Smooth muscle cell (in vitro differentiated cells): ENCODE measurements at regions not wholly inside any gene's neighbourhood (a gene's known extent, or its start where the extent isn't known, plus 50 kb on each side); places are given as distances from the start of the nearest gene placed in this dataset.

ENCODE experiments used
- DNase-seq: peaks from one replicate; lab custom pipeline; 2025; ENCODE audit not compliant: unreplicated experiment; lab: John Stamatoyannopoulos, UW
- H2AFZ ChIP-seq: fragments of 200-600 bp; sonication (generic); 2 replicates; pipeline ENCODE4 v1.6.0; 2016; ENCODE audit warnings: antibody characterized with exemption, low read depth, mild to moderate bottlenecking
- H3F3A ChIP-seq: fragments of 200-600 bp; sonication (generic); 2 replicates; pipeline ENCODE4 v1.6.0; 2017; ENCODE audit warnings: antibody characterized with exemption, low read depth
- H3K27ac ChIP-seq: fragments of 200-600 bp; sonication (generic); 2 replicates; pipeline ENCODE4 v1.5.1; 2016; ENCODE audit warnings: low read depth, mild to moderate bottlenecking
- H3K27me3 ChIP-seq: fragments of 200-600 bp; sonication (generic); 2 replicates; pipeline ENCODE4 v1.6.1; 2016; ENCODE audit warnings: low read depth, mild to moderate bottlenecking
- H3K36me3 ChIP-seq: fragments of 200-600 bp; sonication (generic); 2 replicates; pipeline ENCODE4 v1.5.1; 2016; ENCODE audit warnings: low read depth
- H3K4me1 ChIP-seq: fragments of 200-600 bp; sonication (generic); 2 replicates; pipeline ENCODE4 v1.5.1; 2016; ENCODE audit warnings: low read depth
- H3K4me2 ChIP-seq: fragments of 200-600 bp; sonication (generic); 2 replicates; pipeline ENCODE4 v1.6.0; 2016; ENCODE audit warnings: mild to moderate bottlenecking
- H3K4me3 ChIP-seq: fragments of 200-600 bp; sonication (generic); 2 replicates; pipeline ENCODE4 v1.5.1; 2016; ENCODE audit warnings: mild to moderate bottlenecking
- H3K79me2 ChIP-seq: fragments of 200-600 bp; sonication (generic); 2 replicates; pipeline ENCODE4 v1.6.0; 2016; ENCODE audit warnings: low read depth, mild to moderate bottlenecking
- H3K9ac ChIP-seq: fragments of 200-600 bp; sonication (generic); 2 replicates; pipeline ENCODE4 v1.6.0; 2016; ENCODE audit warnings: low read depth
- H3K9me3 ChIP-seq: fragments of 200-600 bp; sonication (generic); replicated peaks from 2 replicates; pipeline ENCODE4 v1.5.1; 2016; ENCODE audit warnings: low read depth
- H4K20me1 ChIP-seq: fragments of 200-600 bp; sonication (generic); 2 replicates; pipeline ENCODE4 v1.6.0; 2016; ENCODE audit warnings: low read depth
- WGBS: methylation state at CpG from one replicate; pipeline ENCODE4 v1.1.7; 2016; ENCODE audit warnings: low lambda C conversion rate; 5-methylcytosine and 5-hydroxymethylcytosine counted together
- TF ChIP-seq, protein P1 (sequence below): fragments of 200-600 bp; sonication (generic); IDR thresholded peaks from 2 replicates; pipeline ENCODE4 v1.5.1; 2017; ENCODE audit warnings: borderline replicate concordance, mild to moderate bottlenecking, antibody characterized with exemption; ENCODE audit not compliant: insufficient read depth, poor library complexity, severe bottlenecking

DNA sequence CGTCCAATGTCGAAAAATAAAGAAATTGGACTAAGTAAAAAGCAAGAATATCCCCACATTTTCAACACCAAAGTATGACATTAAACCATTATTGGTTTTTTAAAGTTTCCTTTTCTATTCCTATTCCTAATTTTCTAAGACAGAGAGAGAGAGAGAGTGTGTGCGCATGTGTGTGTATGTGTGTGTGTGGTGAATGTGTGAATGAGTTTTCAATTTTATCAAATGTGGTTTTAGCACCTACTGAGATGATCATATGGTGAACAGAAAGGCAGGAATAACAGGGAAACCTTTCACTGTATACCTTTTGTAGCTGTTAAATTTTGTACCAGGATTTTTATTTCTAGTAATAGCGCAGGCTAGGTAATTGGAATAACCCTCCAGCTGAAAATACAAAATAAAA lies 80.4 kb upstream of the RAP1B start:
- 95% methylated on average over 4 of the region's 4 CpGs for WGBS
- no peak for DNase-seq
- Histone ChIP-seq H2AFZ (no peak overlapping the region), H3K9ac (no peak overlapping the region), H3F3A (no peaks in the 10 kb centered on the region), H3K27me3 (no peaks in the 10 kb centered on the region), H4K20me1 (no peaks in the 10 kb centered on the region), H3K4me2 (no peak overlapping the region), H3K9me3 (no peaks in the 10 kb centered on the region), H3K79me2 (no peaks in the 10 kb centered on the region), H3K4me3 (no peak overlapping the region), H3K27ac (peak overlapping the region; percentile 32), H3K36me3 (no peaks in the 10 kb centered on the region), H3K4me1 (no peaks in the 10 kb centered on the region)
- TF ChIP-seq, protein P1, sequence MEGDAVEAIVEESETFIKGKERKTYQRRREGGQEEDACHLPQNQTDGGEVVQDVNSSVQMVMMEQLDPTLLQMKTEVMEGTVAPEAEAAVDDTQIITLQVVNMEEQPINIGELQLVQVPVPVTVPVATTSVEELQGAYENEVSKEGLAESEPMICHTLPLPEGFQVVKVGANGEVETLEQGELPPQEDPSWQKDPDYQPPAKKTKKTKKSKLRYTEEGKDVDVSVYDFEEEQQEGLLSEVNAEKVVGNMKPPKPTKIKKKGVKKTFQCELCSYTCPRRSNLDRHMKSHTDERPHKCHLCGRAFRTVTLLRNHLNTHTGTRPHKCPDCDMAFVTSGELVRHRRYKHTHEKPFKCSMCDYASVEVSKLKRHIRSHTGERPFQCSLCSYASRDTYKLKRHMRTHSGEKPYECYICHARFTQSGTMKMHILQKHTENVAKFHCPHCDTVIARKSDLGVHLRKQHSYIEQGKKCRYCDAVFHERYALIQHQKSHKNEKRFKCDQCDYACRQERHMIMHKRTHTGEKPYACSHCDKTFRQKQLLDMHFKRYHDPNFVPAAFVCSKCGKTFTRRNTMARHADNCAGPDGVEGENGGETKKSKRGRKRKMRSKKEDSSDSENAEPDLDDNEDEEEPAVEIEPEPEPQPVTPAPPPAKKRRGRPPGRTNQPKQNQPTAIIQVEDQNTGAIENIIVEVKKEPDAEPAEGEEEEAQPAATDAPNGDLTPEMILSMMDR, result no peak

DNA sequence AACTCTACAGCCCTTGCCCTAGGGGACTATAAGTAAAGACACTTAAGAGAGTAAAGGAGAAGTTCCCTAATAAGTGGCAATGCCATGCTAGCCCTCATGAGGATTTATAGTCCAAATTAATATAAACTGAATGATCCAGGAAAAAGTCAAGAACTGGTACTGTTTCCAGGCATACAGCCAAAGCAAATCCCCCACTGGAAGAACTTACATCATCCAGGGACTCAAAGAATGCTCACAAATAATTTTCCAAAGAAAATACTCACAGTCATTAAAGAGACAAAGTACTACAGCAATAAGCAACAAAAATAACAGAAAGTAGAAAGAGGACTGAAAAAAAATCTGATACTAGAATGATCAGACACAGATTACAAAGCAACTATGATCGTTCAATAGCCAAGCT lies 79.7 kb upstream of the RAP1B start:
- no peaks in the 10 kb centered on the region for H3F3A ChIP-seq
- no peak overlapping the region for H3K4me2 ChIP-seq
- no peak overlapping the region for H3K4me3 ChIP-seq
- no peaks in the 10 kb centered on the region for H3K4me1 ChIP-seq
- H4K20me1 ChIP-seq, result no peaks in the 10 kb centered on the region
- WGBS, result 91% methylated on average over 1 of the region's 1 CpG
- H3K9me3 ChIP-seq, result no peaks in the 10 kb centered on the region
- TF ChIP-seq, protein P1, result no peak
- no peak overlapping the region for H3K9ac ChIP-seq
- H3K36me3 ChIP-seq, result no peaks in the 10 kb centered on the region
- no peaks in the 10 kb centered on the region for H3K79me2 ChIP-seq
- H3K27me3 ChIP-seq, result no peaks in the 10 kb centered on the region
- H2AFZ ChIP-seq, result peak overlapping the region; percentile 12
- no peak for DNase-seq
- peak overlapping the region; percentile 32 for H3K27ac ChIP-seq

DNA sequence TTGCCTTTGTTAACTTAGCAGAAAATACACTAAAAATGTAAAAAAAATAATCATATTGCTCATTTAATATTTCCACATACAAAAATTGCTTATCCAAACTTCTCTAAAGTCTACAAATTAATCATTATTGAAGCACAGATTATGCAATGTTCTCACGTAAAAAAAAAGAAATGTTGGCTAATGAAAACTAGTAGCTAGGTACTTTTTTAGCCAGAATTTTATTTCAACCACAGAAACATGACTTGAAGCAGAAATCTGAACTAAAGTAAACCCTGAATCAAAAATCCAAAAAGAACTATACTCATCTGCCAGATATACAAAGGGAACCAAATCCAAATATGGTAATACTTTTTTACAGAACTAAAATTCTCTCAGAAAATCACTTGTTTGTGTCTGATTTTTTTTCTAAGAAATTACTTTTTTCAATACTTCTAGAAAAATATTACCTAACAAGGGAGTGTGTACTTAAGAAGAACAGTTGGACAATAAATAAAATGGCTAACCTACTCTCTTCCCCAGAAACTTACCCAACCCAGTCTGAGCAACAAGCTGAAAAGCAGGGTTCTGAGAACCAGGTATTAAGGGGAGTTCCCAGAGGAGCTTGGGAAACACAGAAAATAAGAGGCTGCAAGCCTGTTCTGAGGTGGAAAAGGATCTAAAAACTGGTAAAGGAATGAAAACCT lies 78.4 kb upstream of the RAP1B start:
- no peak overlapping the region for H3K4me3 ChIP-seq

More for the DNA sequence above, 78.4 kb upstream of the RAP1B start:
- H3K4me2 ChIP-seq, result no peak overlapping the region
- H3F3A ChIP-seq, result no peaks in the 10 kb centered on the region
- no peaks in the 10 kb centered on the region for H3K36me3 ChIP-seq
- no peak for DNase-seq
- H4K20me1 ChIP-seq, result no peaks in the 10 kb centered on the region
- no peaks in the 10 kb centered on the region for H3K9me3 ChIP-seq
- H2AFZ ChIP-seq, result peak overlapping the region; percentile 14
- H3K27me3 ChIP-seq, result no peaks in the 10 kb centered on the region
- 88% methylated on average over 1 of the region's 1 CpG for WGBS
- H3K79me2 ChIP-seq, result no peaks in the 10 kb centered on the region
- H3K9ac ChIP-seq, result no peak overlapping the region
- TF ChIP-seq, protein P1, result no peak
- H3K4me1 ChIP-seq, result no peaks in the 10 kb centered on the region
- H3K27ac ChIP-seq, result no peak overlapping the region
